IPS-18a (cell line): ENCODE measurements at regions not wholly inside any gene's neighbourhood (a gene's known extent, or its start where the extent isn't known, plus 50 kb on each side); places are given as distances from the start of the nearest gene placed in this dataset.

Experiments used
- H3K27ac ChIP-seq: one replicate; pipeline ENCODE4 v1.5.1; 2013; ENCODE audit warnings: low read length
- H3K27me3 ChIP-seq: one replicate; pipeline ENCODE4 v1.6.1; 2013; ENCODE audit warnings: mild to moderate bottlenecking, low read length; ENCODE audit not compliant: control insufficient read depth, insufficient read depth
- H3K36me3 ChIP-seq: one replicate; pipeline ENCODE4 v1.6.1; 2013; ENCODE audit warnings: low read depth, low read length; ENCODE audit not compliant: control insufficient read depth
- H3K4me1 ChIP-seq: one replicate; pipeline ENCODE4 v1.6.1; 2013; ENCODE audit warnings: low read depth, low read length; ENCODE audit not compliant: control insufficient read depth
- H3K4me3 ChIP-seq: one replicate; pipeline ENCODE4 v1.5.1; 2013; ENCODE audit warnings: low read length
- H3K9ac ChIP-seq: one replicate; pipeline ENCODE4 v1.6.1; 2013; ENCODE audit warnings: mild to moderate bottlenecking, low read length, moderate library complexity
- H3K9me3 ChIP-seq: one replicate; pipeline ENCODE4 v1.6.1; 2013; ENCODE audit warnings: low read depth, low read length; ENCODE audit not compliant: control insufficient read depth

GRCh38 chr15:66953523-66954229, 111.7 kb upstream of the SMAD3 start:
- Histone ChIP-seq H3K9me3 (no peaks in the 10 kb centered on the region), H3K4me1 (no peaks in the 10 kb centered on the region), H3K36me3 (no peaks in the 10 kb centered on the region), H3K4me3 (no peak overlapping the region), H3K27ac (no peak overlapping the region), H3K9ac (no peak overlapping the region), H3K27me3 (no peaks in the 10 kb centered on the region)

- H3K4me3 ChIP-seq, result no peak overlapping the region
- no peaks in the 10 kb centered on the region for H3K4me1 ChIP-seq
- H3K27me3 ChIP-seq, result no peaks in the 10 kb centered on the region
- no peaks in the 10 kb centered on the region for H3K9me3 ChIP-seq
- H3K36me3 ChIP-seq, result no peaks in the 10 kb centered on the region
- H3K27ac ChIP-seq, result no peak overlapping the region
- H3K9ac ChIP-seq, result no peak overlapping the region
These were observed 110.8 kb upstream of the SMAD3 start for GRCh38 chr15:66954601-66955000.

GRCh38 chr15:66955001-66955516, 110.3 kb upstream of the SMAD3 start:
- H3K27ac ChIP-seq, result no peak overlapping the region
- H3K27me3 ChIP-seq, result no peaks in the 10 kb centered on the region
- H3K36me3 ChIP-seq, result no peaks in the 10 kb centered on the region
- H3K9me3 ChIP-seq, result no peaks in the 10 kb centered on the region
- H3K9ac ChIP-seq, result no peak overlapping the region
- no peaks in the 10 kb centered on the region for H3K4me1 ChIP-seq
- no peak overlapping the region for H3K4me3 ChIP-seq

- no peaks in the 10 kb centered on the region for H3K36me3 ChIP-seq
- no peaks in the 10 kb centered on the region for H3K9me3 ChIP-seq
- no peak overlapping the region for H3K4me3 ChIP-seq
- no peak overlapping the region for H3K9ac ChIP-seq
- H3K4me1 ChIP-seq, result no peaks in the 10 kb centered on the region
- H3K27ac ChIP-seq, result no peak overlapping the region
- no peaks in the 10 kb centered on the region for H3K27me3 ChIP-seq
These were observed 109.4 kb upstream of the SMAD3 start for GRCh38 chr15:66955871-66956585.

GRCh38 chr15:66956672-66957430, 108.6 kb upstream of the SMAD3 start:
- Histone ChIP-seq H3K27me3 (no peaks in the 10 kb centered on the region), H3K4me1 (no peaks in the 10 kb centered on the region), H3K36me3 (no peaks in the 10 kb centered on the region), H3K9ac (no peak overlapping the region), H3K4me3 (no peak overlapping the region), H3K9me3 (no peaks in the 10 kb centered on the region), H3K27ac (no peak overlapping the region)

- H3K9ac ChIP-seq, result no peak overlapping the region
- no peaks in the 10 kb centered on the region for H3K27me3 ChIP-seq
- no peak overlapping the region for H3K27ac ChIP-seq
- H3K36me3 ChIP-seq, result no peaks in the 10 kb centered on the region
- H3K9me3 ChIP-seq, result no peaks in the 10 kb centered on the region
- no peaks in the 10 kb centered on the region for H3K4me1 ChIP-seq
- no peak overlapping the region for H3K4me3 ChIP-seq
These were observed 108.0 kb upstream of the SMAD3 start for GRCh38 chr15:66957431-66957720.

- no peaks in the 10 kb centered on the region for H3K4me1 ChIP-seq
- H3K27me3 ChIP-seq, result no peaks in the 10 kb centered on the region
- no peak overlapping the region for H3K27ac ChIP-seq
- no peaks in the 10 kb centered on the region for H3K9me3 ChIP-seq
- no peak overlapping the region for H3K9ac ChIP-seq
- no peaks in the 10 kb centered on the region for H3K36me3 ChIP-seq
- H3K4me3 ChIP-seq, result no peak overlapping the region
These were observed 106.3 kb upstream of the SMAD3 start for GRCh38 chr15:66959066-66959465.

- no peaks in the 10 kb centered on the region for H3K36me3 ChIP-seq
- H3K4me3 ChIP-seq, result no peak overlapping the region
- H3K9ac ChIP-seq, result no peak overlapping the region
- H3K27me3 ChIP-seq, result no peaks in the 10 kb centered on the region
- no peaks in the 10 kb centered on the region for H3K9me3 ChIP-seq
- no peaks in the 10 kb centered on the region for H3K4me1 ChIP-seq
- no peak overlapping the region for H3K27ac ChIP-seq
These were observed 105.5 kb upstream of the SMAD3 start for GRCh38 chr15:66959875-66960274.

- Histone ChIP-seq H3K27ac (no peak overlapping the region), H3K27me3 (no peaks in the 10 kb centered on the region)
These were observed 104.9 kb upstream of the SMAD3 start for GRCh38 chr15:66960519-66960918.

GRCh38 chr15:66961407-66961884, 104.0 kb upstream of the SMAD3 start:
- Histone ChIP-seq H3K27ac (no peak overlapping the region), H3K27me3 (no peaks in the 10 kb centered on the region), H3K36me3 (no peaks in the 10 kb centered on the region), H3K4me1 (no peaks in the 10 kb centered on the region), H3K9me3 (no peaks in the 10 kb centered on the region), H3K9ac (no peak overlapping the region), H3K4me3 (no peak overlapping the region)

More at GRCh38 chr15:66960519-66960918, 104.9 kb upstream of the SMAD3 start:
- Histone ChIP-seq H3K4me3 (no peak overlapping the region), H3K9me3 (no peaks in the 10 kb centered on the region), H3K9ac (no peak overlapping the region), H3K36me3 (no peaks in the 10 kb centered on the region), H3K4me1 (no peaks in the 10 kb centered on the region)

- no peaks in the 10 kb centered on the region for H3K36me3 ChIP-seq
- no peak overlapping the region for H3K9ac ChIP-seq
- no peaks in the 10 kb centered on the region for H3K9me3 ChIP-seq
- no peak overlapping the region for H3K27ac ChIP-seq
- H3K4me3 ChIP-seq, result no peak overlapping the region
- H3K27me3 ChIP-seq, result no peaks in the 10 kb centered on the region
- H3K4me1 ChIP-seq, result no peaks in the 10 kb centered on the region
These were observed 103.5 kb upstream of the SMAD3 start for GRCh38 chr15:66961901-66962300.
